Colon (tissue), 2 donors: ENCODE measurements at regions not wholly inside any gene's neighbourhood (a gene's known extent, or its start where the extent isn't known, plus 50 kb on each side); places are given as distances from the start of the nearest gene placed in this dataset.
"Not testable (repeated sequence)": the region's sequence is repeated elsewhere in the genome, so short reads cannot be mapped to it uniquely, and the experiment has no call there.

ENCODE experiments used
- FAIRE-seq: peaks from 2 replicates; lab custom pipeline; 2012; peaks lifted over from hg19 to GRCh38; lab: Jason Lieb, UNC
- donor health status: control.
- donor health status: control.

GRCh38 chr16:88128556-88128955, 177.3 kb downstream of the BANP start:
- FAIRE-seq, result no peak

- FAIRE-seq, result not testable (repeated sequence)
Observed at GRCh38 chr16:88129133-88129532, 177.9 kb downstream of the BANP start.

- FAIRE-seq, result no peak
Observed at GRCh38 chr16:88130016-88130415, 178.8 kb downstream of the BANP start.

GRCh38 chr16:88130681-88131080, 179.4 kb downstream of the BANP start:
- FAIRE-seq, result no peak

- FAIRE-seq, result no peak
Observed at GRCh38 chr16:88131256-88131655, 180.0 kb downstream of the BANP start.

GRCh38 chr16:88131966-88132365, 180.7 kb downstream of the BANP start:
- FAIRE-seq, result no peak

- FAIRE-seq, result no peak
Observed at GRCh38 chr16:88132836-88133506, 181.7 kb downstream of the BANP start.

GRCh38 chr16:88133507-88133843, 182.2 kb downstream of the BANP start:
- peak; percentile 33 for FAIRE-seq

- FAIRE-seq, result not testable (repeated sequence)
Observed at GRCh38 chr16:88134172-88134898, 183.1 kb downstream of the BANP start.

GRCh38 chr16:88134899-88135682, 183.9 kb downstream of the BANP start:
- FAIRE-seq, result not testable (repeated sequence)

GRCh38 chr16:88136211-88136713, 185.0 kb downstream of the BANP start:
- not testable (repeated sequence) for FAIRE-seq

- FAIRE-seq, result not testable (repeated sequence)
Observed at GRCh38 chr16:88136939-88137338, 185.7 kb downstream of the BANP start.

GRCh38 chr16:88139141-88139540, 187.9 kb downstream of the BANP start:
- not testable (repeated sequence) for FAIRE-seq

- FAIRE-seq, result peak; percentile 100
Observed at GRCh38 chr16:88140195-88140594, 189.0 kb downstream of the BANP start.

GRCh38 chr16:88141580-88141979, 190.3 kb downstream of the BANP start:
- FAIRE-seq, result no peak

GRCh38 chr16:88142056-88142935, 191.1 kb downstream of the BANP start:
- not testable (repeated sequence) for FAIRE-seq

GRCh38 chr16:88143122-88144027, 192.1 kb downstream of the BANP start:
- FAIRE-seq, result not testable (repeated sequence)

- no peak for FAIRE-seq
Observed at GRCh38 chr16:88144028-88144511, 192.8 kb downstream of the BANP start.

GRCh38 chr16:88145376-88145775, 194.1 kb downstream of the BANP start:
- not testable (repeated sequence) for FAIRE-seq

- not testable (repeated sequence) for FAIRE-seq
Observed at GRCh38 chr16:88145824-88146405, 194.7 kb downstream of the BANP start.
